ENCODE measurements at regions not wholly inside any gene's neighbourhood (a gene's known extent, or its start where the extent isn't known, plus 50 kb on each side); places are given as distances from the start of the nearest gene placed in this dataset.

- TF ChIP-seq, protein P1, sequence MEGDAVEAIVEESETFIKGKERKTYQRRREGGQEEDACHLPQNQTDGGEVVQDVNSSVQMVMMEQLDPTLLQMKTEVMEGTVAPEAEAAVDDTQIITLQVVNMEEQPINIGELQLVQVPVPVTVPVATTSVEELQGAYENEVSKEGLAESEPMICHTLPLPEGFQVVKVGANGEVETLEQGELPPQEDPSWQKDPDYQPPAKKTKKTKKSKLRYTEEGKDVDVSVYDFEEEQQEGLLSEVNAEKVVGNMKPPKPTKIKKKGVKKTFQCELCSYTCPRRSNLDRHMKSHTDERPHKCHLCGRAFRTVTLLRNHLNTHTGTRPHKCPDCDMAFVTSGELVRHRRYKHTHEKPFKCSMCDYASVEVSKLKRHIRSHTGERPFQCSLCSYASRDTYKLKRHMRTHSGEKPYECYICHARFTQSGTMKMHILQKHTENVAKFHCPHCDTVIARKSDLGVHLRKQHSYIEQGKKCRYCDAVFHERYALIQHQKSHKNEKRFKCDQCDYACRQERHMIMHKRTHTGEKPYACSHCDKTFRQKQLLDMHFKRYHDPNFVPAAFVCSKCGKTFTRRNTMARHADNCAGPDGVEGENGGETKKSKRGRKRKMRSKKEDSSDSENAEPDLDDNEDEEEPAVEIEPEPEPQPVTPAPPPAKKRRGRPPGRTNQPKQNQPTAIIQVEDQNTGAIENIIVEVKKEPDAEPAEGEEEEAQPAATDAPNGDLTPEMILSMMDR (IDR thresholded peaks at IDR 0.05) = no peak
- TF ChIP-seq POLR2A (IDR thresholded peaks at IDR 0.05) = no peak
Measured at GRCh38 chr6:1216488-1216974, 95.4 kb upstream of the FOXQ1 start.
